HepG2 (cell line): ENCODE measurements at regions not wholly inside any gene's neighbourhood (a gene's known extent, or its start where the extent isn't known, plus 50 kb on each side); places are given as distances from the start of the nearest gene placed in this dataset.
A peak's percentile ranks its signal among the peaks of the same experiment; 100 is the strongest.

ENCODE experiments used
- ATAC-seq: fragments of 200-7000 bp; cut with Tn5 transposase; 3 replicates; pipeline ENCODE4 v1.9.1; 2020; ENCODE audit warnings: mild to moderate bottlenecking, moderate library complexity
- BruUV-seq: library from RNA; stranded (reverse); fragments of 400-500 nt; replicated peaks from 2 replicates; lab custom pipeline; 2021; lab: Mats Ljungman, UMichigan
- CTCF ChIA-PET: fragments of 300-600 bp; formaldehyde crosslinking; extraction: SDS; loops from one replicate; lab custom pipeline; 2021; ENCODE audit warnings: low total read pairs, inconsistent platforms, low intra/inter-chr PET ratio; lab: Yijun Ruan, JAX
- POLR2A ChIA-PET: fragments of 350-600 bp; sonication (Branson Sonifier 250); formaldehyde crosslinking; loops from one replicate; lab custom pipeline; 2020; ENCODE audit warnings: antibody characterized with exemption, inconsistent platforms; lab: Yijun Ruan, JAX
- DNase-seq: peaks from one replicate; pipeline ENCODE4 v3.0.0-alpha.2; 2015; ENCODE audit warnings: low spot score
- FAIRE-seq: peaks from 3 replicates; lab custom pipeline; 2011; peaks lifted over from hg19 to GRCh38; lab: Jason Lieb, UNC
- H2AFZ ChIP-seq: one replicate; pipeline ENCODE4 v1.6.1; 2011; ENCODE audit warnings: low read length, inconsistent platforms
- H3K27ac ChIP-seq: fragments of 300-600 bp; 3 replicates; pipeline ENCODE4 v1.8.0; 2011; ENCODE audit warnings: mixed run types, mild to moderate bottlenecking, mixed read lengths, low read length, inconsistent platforms; ENCODE audit not compliant: insufficient read depth; ENCODE audit errors: extremely low read length
- H3K27me3 ChIP-seq, 2 experiments: fragments of 200-600 bp in 1 of 2; 2 replicates in 1 of 2; 3 replicates in 1 of 2; pipeline versions ENCODE4 v1.6.0 to v1.8.0; 2011; ENCODE audit warnings: low read length in 2 of 2, mild to moderate bottlenecking in 2 of 2, moderate library complexity in 2 of 2, inconsistent platforms in 1 of 2; ENCODE audit not compliant: insufficient read depth in 2 of 2, control insufficient read depth in 1 of 2
- H3K36me3 ChIP-seq, 2 experiments: fragments of 200-600 bp in 1 of 2; replicated peaks in 1 of 2; 2 replicates in 1 of 2; 3 replicates in 1 of 2; pipeline versions ENCODE4 v1.5.1 to v1.8.0; 2011; ENCODE audit warnings: low read length in 2 of 2, inconsistent platforms in 1 of 2; ENCODE audit not compliant: insufficient read depth in 2 of 2, control insufficient read depth in 1 of 2
- H3K4me1 ChIP-seq: 2 replicates; pipeline ENCODE4 v1.5.1; 2012; ENCODE audit warnings: low read length, inconsistent platforms; ENCODE audit not compliant: insufficient read depth
- H3K4me2 ChIP-seq: 2 replicates; pipeline ENCODE4 v1.6.0; 2011; ENCODE audit warnings: low read depth, low read length, inconsistent platforms
- H3K4me3 ChIP-seq, 3 experiments: fragments of 200-600 bp in 1 of 3; sonication (generic), shearing (Covaris generic) in 1 of 3; replicated peaks in 1 of 3; 2 replicates each; pipeline ENCODE4 v1.5.1; 2011 to 2016; ENCODE audit warnings: low read length in 3 of 3, inconsistent platforms in 2 of 3, low read depth in 2 of 3, mild to moderate bottlenecking in 2 of 3, control low read depth in 1 of 3, mixed read lengths in 1 of 3; ENCODE audit not compliant: insufficient read depth in 1 of 3
- H3K79me2 ChIP-seq: one replicate; pipeline ENCODE4 v1.6.1; 2011; ENCODE audit warnings: low read length, inconsistent platforms; ENCODE audit not compliant: insufficient read depth
- H3K9ac ChIP-seq: 2 replicates; pipeline ENCODE4 v1.6.0; 2011; ENCODE audit warnings: mild to moderate bottlenecking, low read depth, low read length, inconsistent platforms; ENCODE audit not compliant: insufficient read depth
- H3K9me3 ChIP-seq: 2 replicates; pipeline ENCODE4 v1.5.1; 2012; ENCODE audit warnings: mild to moderate bottlenecking, low read length
- H4K20me1 ChIP-seq: 2 replicates; pipeline ENCODE4 v1.6.0; 2011; ENCODE audit warnings: inconsistent platforms, mild to moderate bottlenecking, low read length, moderate library complexity; ENCODE audit not compliant: insufficient read depth
- GABPA ChIP-seq, 2 experiments: IDR thresholded peaks; 2 replicates each; pipeline ENCODE4 v1.6.1; 2011 to 2016; ENCODE audit warnings: low read depth in 2 of 2, low read length in 1 of 2, missing biosample characterization in 1 of 2, missing genetic modification characterization in 1 of 2
- NFE2L2 ChIP-seq: fragments of 150-350 bp; IDR thresholded peaks from 2 replicates; pipeline ENCODE4 v1.6.1; 2014; ENCODE audit warnings: low read length
- ZFP36L1 ChIP-seq: sonication (generic); formaldehyde crosslinking; IDR thresholded peaks from 2 replicates; pipeline ENCODE4 v1.8.0; 2022; ENCODE audit warnings: mild to moderate bottlenecking, missing genetic modification reagents, moderate library complexity
- ZGPAT ChIP-seq: IDR thresholded peaks from 2 replicates; pipeline ENCODE4 v1.6.1; 2016; ENCODE audit warnings: mild to moderate bottlenecking
- ZNF18 ChIP-seq: sonication (generic); formaldehyde crosslinking; IDR thresholded peaks from 2 replicates; pipeline ENCODE4 v1.8.0; 2022; ENCODE audit warnings: mild to moderate bottlenecking, missing genetic modification reagents; ENCODE audit not compliant: insufficient replicate concordance
- WGBS: methylation state at CpG from one replicate; pipeline ENCODE4 v1.1.6; 2017; ENCODE audit warnings: low lambda C conversion rate; 5-methylcytosine and 5-hydroxymethylcytosine counted together
- in situ Hi-C: cut with HindIII; loops from 2 replicates; pipeline ENCODE4 v1.10.0; 2017; ENCODE audit warnings: low pct_unique_long_range_greater_than_20kb; ENCODE audit not compliant: extremely low pct_ligation_motif_present
- intact Hi-C: fragments of 100-400 bp; cut with micrococcal nuclease; formaldehyde crosslinking; loops from one replicate; pipeline ENCODE4 v1.10.0; 2022; ENCODE audit not compliant: unreplicated experiment

DNA sequence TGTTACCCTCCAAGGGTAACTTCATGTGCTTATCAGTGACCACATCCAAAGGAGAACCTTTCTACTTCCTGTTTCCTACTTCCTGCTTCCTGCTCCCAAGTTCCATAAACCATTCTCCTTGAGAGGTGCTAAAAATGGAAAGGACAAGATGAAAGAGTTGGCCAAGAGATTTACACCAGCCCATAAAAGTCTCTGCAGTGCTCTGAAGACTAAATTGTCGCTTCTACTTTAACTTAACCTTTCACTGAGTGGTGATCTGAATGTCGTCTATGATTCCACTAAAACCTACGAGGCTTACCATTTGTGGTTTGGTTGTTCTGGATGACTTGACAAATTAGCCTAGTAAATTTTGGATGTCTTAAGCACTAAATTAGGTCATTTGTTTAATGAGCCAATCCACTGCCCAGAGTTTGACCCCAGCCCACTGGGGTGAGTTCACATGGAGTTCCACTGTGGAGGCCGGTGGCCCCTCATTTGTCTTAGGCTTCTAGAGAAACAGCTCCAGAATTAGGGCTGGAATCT is 333.1 kb downstream of the FOXL1 start:
- H3K4me1 ChIP-seq: no peaks in the 10 kb centered on the region
- no peak overlapping the region for H3K27ac ChIP-seq
- no peak for ATAC-seq
- FAIRE-seq: no peak
- POLR2A ChIA-PET: no interaction called here
- DNase-seq: no peak
- H3K4me3 ChIP-seq: no peak overlapping the region
- no peaks in the 10 kb centered on the region for H4K20me1 ChIP-seq
- no peaks in the 10 kb centered on the region for H3K79me2 ChIP-seq
- no peaks in the 10 kb centered on the region for H3K36me3 ChIP-seq
- in situ Hi-C loops (no loop called here), intact Hi-C loops (no loop called here)
- CTCF ChIA-PET: no interaction called here
- WGBS: 5% methylated on average over 4 of the region's 4 CpGs
- no peak overlapping the region for H3K9ac ChIP-seq
- BruUV-seq: no TSS peak
- TF ChIP-seq GABPA (IDR thresholded peaks at IDR 0.05; ENCODE audit: low read depth, low read length) (0 out of 2 replicates have a peak, but pooled peaks have one; percentile 13), GABPA (CRISPR knock-in tag; IDR thresholded peaks at IDR 0.05; ENCODE audit: low read depth) (peak; percentile 56), NFE2L2 (peak; percentile 61; the same call in 1 of the 2 replicates), ZFP36L1 (CRISPR knock-in tag) (no peak)
- no peak overlapping the region for H3K4me2 ChIP-seq
- peaks cover 2 to 19% of the 10 kb centered on the region in 2 experiments; a peak in 3 of 5 replicates for H3K27me3 ChIP-seq
- peaks cover 7% of the 10 kb centered on the region; the same call in 1 of the 2 replicates for H3K9me3 ChIP-seq
- no peak overlapping the region for H2AFZ ChIP-seq

DNA sequence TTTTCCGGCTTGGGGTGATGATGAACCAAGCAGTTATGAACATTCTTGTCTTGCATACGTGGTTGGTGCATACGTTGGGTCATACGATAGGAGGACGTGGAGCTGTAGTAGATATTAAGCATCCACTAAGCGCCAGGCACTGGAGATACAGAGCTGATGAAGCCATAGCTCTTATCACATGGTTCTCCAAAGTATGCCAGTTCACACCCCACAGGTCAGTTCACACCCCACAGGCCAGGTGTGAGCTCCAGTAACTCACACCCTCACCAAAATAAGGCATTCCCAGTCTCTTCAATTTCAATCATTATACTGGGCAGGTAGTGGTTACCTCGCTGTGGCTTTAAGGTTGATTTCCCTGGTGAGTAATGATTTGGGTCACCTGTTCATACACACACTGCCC is 335.5 kb downstream of the FOXL1 start:
- POLR2A ChIA-PET: no interaction called here
- ATAC-seq: no peak
- Histone ChIP-seq H3K36me3 (no peaks in the 10 kb centered on the region), H2AFZ (no peak overlapping the region), H3K9me3 (peaks cover 7% of the 10 kb centered on the region; the same call in 1 of the 2 replicates), H4K20me1 (no peaks in the 10 kb centered on the region), H3K27ac (no peak overlapping the region), H3K4me3 (no peak overlapping the region), H3K4me2 (no peak overlapping the region), H3K9ac (no peak overlapping the region), H3K27me3 (peaks cover 4 to 13% of the 10 kb centered on the region in 2 experiments; a peak in 4 of 5 replicates), H3K79me2 (no peaks in the 10 kb centered on the region), H3K4me1 (no peaks in the 10 kb centered on the region)
- DNase-seq: no peak
- no peak for FAIRE-seq
- 40% methylated on average over 7 of the region's 7 CpGs for WGBS
- CTCF ChIA-PET: no interaction called here
- BruUV-seq: no TSS peak
- peak; percentile 76 for TF ChIP-seq ZNF18 (CRISPR knock-in tag)
- no peak for TF ChIP-seq ZGPAT (CRISPR knock-in tag)
- in situ Hi-C loops (no loop called here), intact Hi-C loops (no loop called here)
